Panc1 (cell line): ENCODE measurements at regions not wholly inside any gene's neighbourhood (a gene's known extent, or its start where the extent isn't known, plus 50 kb on each side); places are given as distances from the start of the nearest gene placed in this dataset.

Experiments used
- ATAC-seq: fragments of 200-7000 bp; cut with Tn5 transposase; 2 replicates; pipeline ENCODE4 v1.9.1; 2020; ENCODE audit warnings: mild to moderate bottlenecking, moderate library complexity
- BruUV-seq: library from RNA; stranded (reverse); fragments of 400-500 nt; replicated peaks from 2 replicates; lab custom pipeline; 2021; lab: Mats Ljungman, UMichigan
- CTCF ChIA-PET: fragments of 300-600 bp; sonication (Branson Sonifier 250); formaldehyde crosslinking; loops from one replicate; lab custom pipeline; 2022; ENCODE audit warnings: antibody characterized with exemption; lab: Charles Lee
- POLR2A ChIA-PET: fragments of 300-600 bp; sonication (Branson Sonifier 250); formaldehyde crosslinking; loops from one replicate; lab custom pipeline; 2022; ENCODE audit warnings: antibody characterized with exemption; lab: Charles Lee
- DNase-seq: peaks from one replicate; pipeline ENCODE4 v3.0.0-alpha.2; 2010; ENCODE audit warnings: low read depth, low spot score
- H3K27ac ChIP-seq: 2 replicates; pipeline ENCODE4 v1.5.1; 2011; ENCODE audit warnings: mild to moderate bottlenecking, low read length, inconsistent platforms
- H3K27me3 ChIP-seq: fragments of 200-500 bp; sonication (Bioruptor generic); 2 replicates; pipeline ENCODE4 v1.6.0; 2014; ENCODE audit warnings: low read length, inconsistent platforms; ENCODE audit not compliant: control insufficient read depth, insufficient read depth
- H3K36me3 ChIP-seq: fragments of 200-500 bp; sonication (Bioruptor generic); 2 replicates; pipeline ENCODE4 v1.5.1; 2014; ENCODE audit warnings: inconsistent platforms, mild to moderate bottlenecking, low read length, moderate library complexity; ENCODE audit not compliant: control insufficient read depth, insufficient read depth
- H3K4me1 ChIP-seq: 2 replicates; pipeline ENCODE4 v1.5.1; 2011; ENCODE audit warnings: inconsistent platforms, mild to moderate bottlenecking, low read length, moderate library complexity; ENCODE audit not compliant: control insufficient read depth, insufficient read depth
- H3K4me3 ChIP-seq, 2 experiments: 2 replicates each; pipeline ENCODE4 v1.5.1; 2011 to 2012; ENCODE audit warnings: low read depth in 2 of 2, low read length in 2 of 2, mild to moderate bottlenecking in 2 of 2, inconsistent platforms in 1 of 2, moderate library complexity in 1 of 2
- H3K9me3 ChIP-seq: fragments of 200-500 bp; sonication (Bioruptor generic); 2 replicates; pipeline ENCODE4 v1.5.1; 2014; ENCODE audit warnings: low read depth, mild to moderate bottlenecking, inconsistent platforms, low read length, moderate library complexity; ENCODE audit not compliant: control insufficient read depth, insufficient read depth
- CTCF ChIP-seq: fragments of 450-650 bp; IDR thresholded peaks from 2 replicates; pipeline ENCODE4 v1.5.1; 2017; ENCODE audit warnings: mild to moderate bottlenecking
- POLR2AphosphoS5 ChIP-seq: IDR thresholded peaks from 2 replicates; pipeline ENCODE4 v1.6.1; 2012; ENCODE audit warnings: mild to moderate bottlenecking, low read depth, low read length, moderate library complexity
- REST ChIP-seq, 2 experiments: IDR thresholded peaks; 2 replicates each; pipeline ENCODE4 v1.6.1; 2011 to 2012; ENCODE audit warnings: low read depth in 2 of 2, control low read depth in 1 of 2, low read length in 1 of 2, mild to moderate bottlenecking in 1 of 2, moderate library complexity in 1 of 2; ENCODE audit not compliant: insufficient read depth in 1 of 2
- SIN3A ChIP-seq: IDR thresholded peaks from 2 replicates; pipeline ENCODE4 v1.6.1; 2012; ENCODE audit warnings: low read depth, mild to moderate bottlenecking, low read length, moderate library complexity, borderline replicate concordance; ENCODE audit not compliant: insufficient read depth
- TCF7L2 ChIP-seq: IDR thresholded peaks from 2 replicates; pipeline ENCODE4 v1.6.1; 2011; ENCODE audit warnings: mild to moderate bottlenecking, low read depth, low read length, inconsistent platforms
- in situ Hi-C: cut with HindIII; loops from 2 replicates; pipeline ENCODE4 v1.10.0; 2016; ENCODE audit warnings: low sequenced_read_pairs, low pct_unique_long_range_greater_than_20kb
- intact Hi-C: fragments of 100-400 bp; cut with micrococcal nuclease; formaldehyde crosslinking; loops from one replicate; pipeline ENCODE4 v1.10.0; 2022; ENCODE audit not compliant: unreplicated experiment

- in situ Hi-C loops: no loop called here
- Histone ChIP-seq H3K27me3 (no peaks in the 10 kb centered on the region), H3K9me3 (no peaks in the 10 kb centered on the region), H3K4me3 (no peak overlapping the region), H3K4me1 (no peaks in the 10 kb centered on the region), H3K36me3 (no peaks in the 10 kb centered on the region), H3K27ac (no peak overlapping the region)
- ChIA-PET CTCF (no interaction called here), POLR2A (interaction anchor here (0.5 kb wide), 1 partner anchor 230 kb away, joined by 3 read pairs; no protein-coding TSS in a partner anchor)
- no TSS peak for BruUV-seq
- DNase-seq (no peak), ATAC-seq (no peak)
- no peak for TF ChIP-seq CTCF
- TF ChIP-seq TCF7L2: no peak
- no peak for TF ChIP-seq SIN3A
- no peak for TF ChIP-seq POLR2AphosphoS5
- no peak for TF ChIP-seq REST (IDR thresholded peaks at IDR 0.05; ENCODE audit: insufficient read depth in 1 of 2, low read depth in 2 of 2, low read length in 1 of 2)
- intact Hi-C loops: no loop called here
Observed at GRCh38 chr1:194487172-194487571, 1300.8 kb upstream of the B3GALT2 start.

- Histone ChIP-seq H3K27ac (no peak overlapping the region), H3K4me3 (no peak overlapping the region), H3K9me3 (no peaks in the 10 kb centered on the region), H3K27me3 (no peaks in the 10 kb centered on the region), H3K36me3 (no peaks in the 10 kb centered on the region), H3K4me1 (no peaks in the 10 kb centered on the region)
- no peak for DNase-seq
- ATAC-seq: no peak
- TF ChIP-seq CTCF (no peak), POLR2AphosphoS5 (no peak), TCF7L2 (no peak), SIN3A (no peak), REST (IDR thresholded peaks at IDR 0.05; ENCODE audit: insufficient read depth in 1 of 2, low read depth in 2 of 2, low read length in 1 of 2) (no peak)
- intact Hi-C loops (no loop called here), in situ Hi-C loops (no loop called here)
- CTCF ChIA-PET: no interaction called here
- no TSS peak for BruUV-seq
- POLR2A ChIA-PET: no interaction called here
Observed at GRCh38 chr1:194485432-194485831, 1299.0 kb upstream of the B3GALT2 start.
